GM23338 (cell line): ENCODE measurements at regions not wholly inside any gene's neighbourhood (a gene's known extent, or its start where the extent isn't known, plus 50 kb on each side); places are given as distances from the start of the nearest gene placed in this dataset.

Experiments
- CREB1 ChIP-seq: fragments of 250-450 bp; sonication (Bioruptor Pico); IDR thresholded peaks from 2 replicates; pipeline ENCODE4 v1.5.0; 2020; ENCODE audit warnings: low read depth, mild to moderate bottlenecking, moderate library complexity
- CTCF ChIP-seq, 2 experiments: fragments of 200-600 bp in 1 of 2; sonication (generic) in 1 of 2; conservative IDR thresholded peaks; 2 replicates each; pipeline versions ENCODE4 v1.5.1 to v1.6.1; 2016 to 2017; ENCODE audit warnings: antibody characterized with exemption in 2 of 2, low read depth in 2 of 2, mild to moderate bottlenecking in 2 of 2, moderate library complexity in 1 of 2
- ETS1 ChIP-seq: IDR thresholded peaks from 2 replicates; pipeline ENCODE4 v1.6.1; 2016; ENCODE audit warnings: antibody characterized with exemption
- EZH2 ChIP-seq: fragments of 200-600 bp; sonication (generic); IDR thresholded peaks from one replicate; pipeline ENCODE4 v1.8.0; 2017; ENCODE audit warnings: antibody characterized with exemption, mild to moderate bottlenecking, low read depth; ENCODE audit not compliant: unreplicated experiment
- EZH2phosphoT487 ChIP-seq: fragments of 200-600 bp; sonication (generic); IDR thresholded peaks from one replicate; pipeline ENCODE4 v1.8.1; 2018; ENCODE audit warnings: antibody characterized with exemption; ENCODE audit not compliant: unreplicated experiment
- POLR2AphosphoS5 ChIP-seq: IDR thresholded peaks from 2 replicates; pipeline ENCODE4 v1.6.1; 2016; ENCODE audit warnings: antibody characterized with exemption, low read depth
- REST ChIP-seq: IDR thresholded peaks from one replicate; pipeline ENCODE4 v1.6.1; 2018; ENCODE audit warnings: antibody characterized with exemption; ENCODE audit not compliant: unreplicated experiment
- ZNF114 ChIP-seq: fragments of 250-450 bp; sonication (Bioruptor Pico); IDR thresholded peaks from 2 replicates; pipeline ENCODE4 v1.5.0; 2020; ENCODE audit warnings: mild to moderate bottlenecking, moderate library complexity

- TF ChIP-seq CTCF (conservative IDR thresholded peaks at IDR 0.05; ENCODE audit: low read depth in 2 of 2) (no peak), EZH2phosphoT487 (no peak), EZH2 (no peak), ZNF114 (CRISPR knock-in tag) (no peak), POLR2AphosphoS5 (no peak), REST (no peak), CREB1 (CRISPR knock-in tag) (no peak), ETS1 (no peak)
Measured at GRCh38 chr5:58330781-58331180, 129.1 kb downstream of the PLK2 start.
